ENCODE measurements at regions not wholly inside any gene's neighbourhood (a gene's known extent, or its start where the extent isn't known, plus 50 kb on each side); places are given as distances from the start of the nearest gene placed in this dataset.

- no peak for TF ChIP-seq CTCF (conservative IDR thresholded peaks at IDR 0.05; ENCODE audit: low read depth, low read length)
- TF ChIP-seq EZH2 (IDR thresholded peaks at IDR 0.05; ENCODE audit: borderline replicate concordance, low read depth, low read length, poor library complexity, severe bottlenecking): no peak
These were observed 100.3 kb downstream of the RBMX2 start for GRCh38 chrX:130502016-130502570.
